Esophagus squamous epithelium (tissue), 5 donors: ENCODE measurements at regions not wholly inside any gene's neighbourhood (a gene's known extent, or its start where the extent isn't known, plus 50 kb on each side); places are given as distances from the start of the nearest gene placed in this dataset.

Source experiments
- DNase-seq: peaks from one replicate; lab custom pipeline; 2025; lab: John Stamatoyannopoulos, UW
- H3K27ac ChIP-seq, 4 donors: fragments of 200-600 bp; sonication (generic); one replicate each; pipeline ENCODE4 v1.5.1; 2016 to 2019; ENCODE audit warnings: mild to moderate bottlenecking in 1 of 4
- H3K27me3 ChIP-seq, 4 donors: fragments of 200-600 bp; sonication (generic); 1 replicate in 3 of 4; 2 replicates in 1 of 4; pipeline versions ENCODE4 v1.5.1 to v1.6.0; 2017 to 2021; ENCODE audit warnings: antibody characterized with exemption in 1 of 4
- H3K36me3 ChIP-seq, 3 donors: fragments of 200-600 bp; sonication (generic); one replicate each; pipeline ENCODE4 v1.5.1; 2016 to 2019
- H3K4me1 ChIP-seq, 3 donors: fragments of 200-600 bp; sonication (generic); one replicate each; pipeline ENCODE4 v1.5.1; 2017 to 2019
- H3K4me3 ChIP-seq, 4 donors: fragments of 200-600 bp; sonication (generic); 1 replicate in 3 of 4; 2 replicates in 1 of 4; pipeline ENCODE4 v1.5.1; 2016 to 2019; ENCODE audit warnings: mild to moderate bottlenecking in 2 of 4, moderate library complexity in 1 of 4
- H3K9me3 ChIP-seq, 3 donors: fragments of 200-600 bp; sonication (generic); one replicate each; pipeline ENCODE4 v1.5.1; 2016 to 2019
- POLR2A ChIP-seq, 4 donors: fragments of 450-650 bp; IDR thresholded peaks; one replicate each; pipeline ENCODE4 v1.6.1; 2017; ENCODE audit warnings: antibody characterized with exemption in 4 of 4, mild to moderate bottlenecking in 4 of 4, moderate library complexity in 3 of 4
- WGBS, 2 donors: methylation state at CpG; one replicate each; pipeline ENCODE4 v1.1.5; 2018; 5-methylcytosine and 5-hydroxymethylcytosine counted together
- intact Hi-C: fragments of 100-400 bp; cut with DNase I; formaldehyde crosslinking; loops from one replicate; pipeline ENCODE4 v1.15.0; 2022
- TF ChIP-seq, protein P1 (sequence below), 6 experiments: fragments of 450-650 bp in 4 of 6; fragments of 200-600 bp in 2 of 6; sonication (generic) in 2 of 6; IDR thresholded peaks; one replicate each; pipeline ENCODE4 v1.5.1; 2016 to 2019; ENCODE audit warnings: antibody characterized with exemption in 6 of 6, mild to moderate bottlenecking in 4 of 6, moderate library complexity in 4 of 6
- donor health status: DM: yes; HTN: yes; CAD: no.

DNA sequence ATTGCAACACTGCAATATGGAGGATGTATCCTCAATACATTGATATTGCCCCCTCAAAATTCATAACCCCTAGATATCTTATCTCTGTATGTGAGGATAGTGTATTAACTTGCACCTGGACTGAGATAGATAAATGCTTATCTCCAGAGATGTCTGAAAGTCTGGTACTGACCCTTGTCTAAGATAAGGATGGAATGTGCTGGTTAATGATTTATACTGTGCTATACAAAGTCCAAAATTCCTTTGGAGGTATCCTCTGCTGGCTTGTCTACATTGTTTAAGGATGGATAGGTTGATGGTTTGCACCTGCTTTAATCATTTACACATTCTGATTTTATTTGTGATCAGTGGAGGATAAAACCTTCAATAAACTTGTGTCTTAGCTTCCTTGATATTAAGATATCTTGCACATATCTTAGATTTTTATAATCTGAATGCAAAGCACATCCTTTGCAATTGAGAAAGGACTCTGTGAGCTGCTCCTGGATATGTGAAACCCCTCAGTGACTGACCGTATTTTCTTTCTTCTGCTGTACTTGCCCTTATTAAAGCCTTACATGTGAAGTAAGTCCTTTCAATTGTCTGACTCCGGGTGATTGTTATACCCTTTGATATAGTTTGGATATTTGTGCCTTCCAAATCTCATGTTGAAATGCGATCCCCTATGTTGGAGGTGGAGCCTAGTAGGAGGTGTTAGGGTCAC, 430.3 kb upstream of the MAOA start:
- TF ChIP-seq, protein P1, sequence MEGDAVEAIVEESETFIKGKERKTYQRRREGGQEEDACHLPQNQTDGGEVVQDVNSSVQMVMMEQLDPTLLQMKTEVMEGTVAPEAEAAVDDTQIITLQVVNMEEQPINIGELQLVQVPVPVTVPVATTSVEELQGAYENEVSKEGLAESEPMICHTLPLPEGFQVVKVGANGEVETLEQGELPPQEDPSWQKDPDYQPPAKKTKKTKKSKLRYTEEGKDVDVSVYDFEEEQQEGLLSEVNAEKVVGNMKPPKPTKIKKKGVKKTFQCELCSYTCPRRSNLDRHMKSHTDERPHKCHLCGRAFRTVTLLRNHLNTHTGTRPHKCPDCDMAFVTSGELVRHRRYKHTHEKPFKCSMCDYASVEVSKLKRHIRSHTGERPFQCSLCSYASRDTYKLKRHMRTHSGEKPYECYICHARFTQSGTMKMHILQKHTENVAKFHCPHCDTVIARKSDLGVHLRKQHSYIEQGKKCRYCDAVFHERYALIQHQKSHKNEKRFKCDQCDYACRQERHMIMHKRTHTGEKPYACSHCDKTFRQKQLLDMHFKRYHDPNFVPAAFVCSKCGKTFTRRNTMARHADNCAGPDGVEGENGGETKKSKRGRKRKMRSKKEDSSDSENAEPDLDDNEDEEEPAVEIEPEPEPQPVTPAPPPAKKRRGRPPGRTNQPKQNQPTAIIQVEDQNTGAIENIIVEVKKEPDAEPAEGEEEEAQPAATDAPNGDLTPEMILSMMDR (IDR thresholded peaks at IDR 0.05): no peak
- TF ChIP-seq POLR2A (IDR thresholded peaks at IDR 0.05): no peak
- H3K36me3 ChIP-seq: no peaks in the 10 kb centered on the region
- H3K4me1 ChIP-seq: no peaks in the 10 kb centered on the region
- DNase-seq: no peak
- H3K4me3 ChIP-seq: no peak overlapping the region
- intact Hi-C loops: no loop called here
- 57 to 71% methylated on average over 2 to 3 of the region's 3 CpGs for WGBS, 2 donors
- no peaks in the 10 kb centered on the region for H3K9me3 ChIP-seq
- no peaks in the 10 kb centered on the region for H3K27me3 ChIP-seq
- H3K27ac ChIP-seq: no peak overlapping the region

DNA sequence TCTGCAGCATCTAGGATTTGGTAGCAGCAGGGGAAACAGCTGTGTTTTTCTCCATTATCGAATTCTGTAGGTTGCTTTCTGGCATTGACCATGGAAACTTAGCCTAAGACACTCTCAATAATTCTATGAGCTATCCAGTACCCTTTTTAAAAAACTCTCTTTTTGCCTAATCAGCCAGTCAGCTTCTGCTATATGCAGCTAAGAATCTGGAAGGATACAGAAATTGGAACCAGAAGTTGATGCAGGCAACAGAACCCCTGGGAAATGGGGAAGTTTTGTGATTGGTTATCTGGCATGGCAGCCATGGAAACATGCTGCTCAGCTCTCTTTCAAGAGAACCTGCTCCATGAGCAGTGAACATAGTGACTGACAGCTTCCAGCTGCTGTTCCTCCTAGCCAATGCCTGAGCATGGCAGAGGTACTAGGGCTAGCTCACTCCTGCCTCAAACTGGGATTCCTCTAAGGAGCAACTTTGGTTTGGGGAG, 417.6 kb upstream of the MAOA start:
- DNase-seq: no peak
- WGBS, 2 donors: 40% methylated on average over 1 of the region's 1 CpG; no CpG with 5 or more reads in 1 of the 2 donors
- TF ChIP-seq POLR2A (IDR thresholded peaks at IDR 0.05): no peak
- TF ChIP-seq, protein P1 (IDR thresholded peaks at IDR 0.05): no peak

DNA sequence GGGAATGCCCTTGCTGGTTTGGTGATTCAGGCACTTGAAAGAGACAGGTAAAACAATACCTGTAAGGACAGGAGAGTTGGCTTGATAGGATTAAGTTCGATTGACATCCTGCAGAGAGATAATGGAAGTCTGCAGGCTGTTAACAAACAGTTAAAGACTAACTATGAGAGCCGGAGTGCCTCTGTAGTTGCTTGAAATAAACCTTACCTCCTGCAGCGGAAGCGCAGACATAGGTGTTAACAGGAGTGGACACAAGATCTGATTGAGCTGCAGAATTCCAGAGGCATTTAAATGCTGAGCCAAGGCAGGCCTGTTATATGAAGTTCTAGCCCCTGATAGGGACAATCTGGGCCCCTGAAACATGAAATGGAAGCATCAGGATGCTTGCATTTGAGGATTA, 416.7 kb upstream of the MAOA start:
- TF ChIP-seq POLR2A (IDR thresholded peaks at IDR 0.05): no peak
- TF ChIP-seq, protein P1 (IDR thresholded peaks at IDR 0.05): no peak
- Histone ChIP-seq H3K36me3 (no peaks in the 10 kb centered on the region), H3K27ac (no peak overlapping the region), H3K4me3 (no peak overlapping the region), H3K27me3 (no peaks in the 10 kb centered on the region), H3K9me3 (no peaks in the 10 kb centered on the region), H3K4me1 (no peaks in the 10 kb centered on the region)
- intact Hi-C loops: no loop called here
- WGBS, 2 donors: 77% methylated on average over 4 of the region's 4 CpGs
- no peak for DNase-seq

More for the DNA sequence above, 417.6 kb upstream of the MAOA start:
- Histone ChIP-seq H3K4me1 (no peaks in the 10 kb centered on the region), H3K9me3 (no peaks in the 10 kb centered on the region), H3K4me3 (no peak overlapping the region), H3K27ac (no peak overlapping the region), H3K36me3 (no peaks in the 10 kb centered on the region), H3K27me3 (no peaks in the 10 kb centered on the region)
- intact Hi-C loops: no loop called here

DNA sequence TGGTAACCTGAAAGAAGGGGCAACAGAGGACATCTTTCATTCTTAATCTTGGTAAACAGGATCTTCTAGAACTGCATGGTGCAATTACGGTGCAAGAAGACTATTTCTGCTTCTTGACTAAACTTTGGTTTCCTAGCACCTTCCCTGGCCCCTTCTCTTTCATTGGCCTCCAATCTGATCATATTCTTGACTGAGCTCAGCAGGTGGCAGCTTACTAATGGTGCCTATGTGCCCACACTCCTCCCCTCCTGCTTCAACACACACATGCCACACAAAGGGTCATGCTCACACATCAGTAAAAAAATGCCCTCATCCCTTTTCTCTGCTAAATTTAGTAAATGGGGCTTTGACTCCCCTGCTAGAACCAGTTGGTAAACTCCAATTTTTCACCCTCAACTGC, 400.5 kb upstream of the MAOA start:
- H3K36me3 ChIP-seq: no peaks in the 10 kb centered on the region
- H3K4me1 ChIP-seq: no peaks in the 10 kb centered on the region
- H3K9me3 ChIP-seq: no peaks in the 10 kb centered on the region
- TF ChIP-seq POLR2A (IDR thresholded peaks at IDR 0.05): no peak
- TF ChIP-seq, protein P1 (IDR thresholded peaks at IDR 0.05): no peak
- H3K27me3 ChIP-seq: no peaks in the 10 kb centered on the region
- intact Hi-C loops: no loop called here
- no peak overlapping the region for H3K27ac ChIP-seq
- DNase-seq: no peak
- 83 to 88% methylated on average over 1 of the region's 1 CpG for WGBS, 2 donors
- H3K4me3 ChIP-seq: no peak overlapping the region

DNA sequence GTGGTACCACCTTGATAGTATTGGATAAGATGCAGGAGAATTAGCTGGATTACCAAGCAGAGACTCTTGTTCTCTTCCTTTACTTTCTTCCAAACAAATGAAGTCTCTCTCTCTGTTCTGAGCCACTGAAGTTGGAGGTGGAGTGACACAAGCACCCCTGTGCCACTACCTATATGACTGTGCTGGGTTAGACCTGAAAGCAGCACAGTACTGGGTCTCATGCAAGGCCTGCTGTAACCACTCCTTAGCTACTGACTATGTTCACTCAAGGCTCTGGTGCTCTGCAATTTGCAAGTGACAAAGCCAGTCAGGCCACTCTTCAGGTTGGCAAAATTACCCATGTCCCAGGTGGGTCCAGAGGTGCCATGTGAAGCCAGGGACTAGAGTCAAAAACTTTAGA, 389.6 kb upstream of the MAOA start:
- no peaks in the 10 kb centered on the region for H3K36me3 ChIP-seq
- no peak overlapping the region for H3K4me3 ChIP-seq
- TF ChIP-seq, protein P1 (IDR thresholded peaks at IDR 0.05): no peak
- no peak for TF ChIP-seq POLR2A (IDR thresholded peaks at IDR 0.05)
- H3K27me3 ChIP-seq: no peaks in the 10 kb centered on the region
- no peak for DNase-seq
- H3K27ac ChIP-seq: no peak overlapping the region
- intact Hi-C loops: no loop called here
- no peaks in the 10 kb centered on the region for H3K9me3 ChIP-seq
- H3K4me1 ChIP-seq: no peaks in the 10 kb centered on the region
